Fibroblast of lung (primary cell): ENCODE measurements at regions not wholly inside any gene's neighbourhood (a gene's known extent, or its start where the extent isn't known, plus 50 kb on each side); places are given as distances from the start of the nearest gene placed in this dataset.
"Not testable (repeated sequence)": the region's sequence is repeated elsewhere in the genome, so short reads cannot be mapped to it uniquely, and the experiment has no call there.

Experiments used
- EZH2 ChIP-seq: IDR thresholded peaks from 2 replicates; pipeline ENCODE4 v1.5.1; 2012; ENCODE audit warnings: low read length, control low read depth, mild to moderate bottlenecking; ENCODE audit errors: missing control alignments
- TF ChIP-seq, protein P1 (sequence below), 2 donors: IDR thresholded peaks in 1 of 2; conservative IDR thresholded peaks in 1 of 2; 1 replicate in 1 of 2; 2 replicates in 1 of 2; pipeline ENCODE4 v1.5.1; 2011 to 2012; ENCODE audit warnings: low read length in 2 of 2, control low read depth in 1 of 2, inconsistent platforms in 1 of 2, low read depth in 1 of 2, mild to moderate bottlenecking in 1 of 2

DNA sequence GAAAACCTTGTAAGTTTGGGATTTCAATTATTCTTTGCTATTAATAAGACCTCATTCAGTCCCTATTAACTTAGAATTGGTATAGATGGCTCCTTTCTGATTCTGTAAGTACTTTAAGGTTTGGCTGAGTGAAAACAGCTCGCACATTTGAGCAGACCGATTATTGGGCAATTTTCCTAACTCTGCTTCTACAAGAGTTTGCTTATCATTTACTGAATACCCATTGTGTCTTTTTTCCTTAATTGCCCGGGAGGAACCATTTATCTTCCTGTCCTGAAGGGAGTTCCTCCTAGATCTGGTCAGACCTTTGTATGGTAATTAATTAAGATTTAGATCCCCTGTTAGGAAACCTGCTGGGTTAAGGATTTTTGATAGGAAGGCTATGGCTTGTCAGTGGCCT, 92.8 kb downstream of the EBLN2 start:
- TF ChIP-seq, protein P1, sequence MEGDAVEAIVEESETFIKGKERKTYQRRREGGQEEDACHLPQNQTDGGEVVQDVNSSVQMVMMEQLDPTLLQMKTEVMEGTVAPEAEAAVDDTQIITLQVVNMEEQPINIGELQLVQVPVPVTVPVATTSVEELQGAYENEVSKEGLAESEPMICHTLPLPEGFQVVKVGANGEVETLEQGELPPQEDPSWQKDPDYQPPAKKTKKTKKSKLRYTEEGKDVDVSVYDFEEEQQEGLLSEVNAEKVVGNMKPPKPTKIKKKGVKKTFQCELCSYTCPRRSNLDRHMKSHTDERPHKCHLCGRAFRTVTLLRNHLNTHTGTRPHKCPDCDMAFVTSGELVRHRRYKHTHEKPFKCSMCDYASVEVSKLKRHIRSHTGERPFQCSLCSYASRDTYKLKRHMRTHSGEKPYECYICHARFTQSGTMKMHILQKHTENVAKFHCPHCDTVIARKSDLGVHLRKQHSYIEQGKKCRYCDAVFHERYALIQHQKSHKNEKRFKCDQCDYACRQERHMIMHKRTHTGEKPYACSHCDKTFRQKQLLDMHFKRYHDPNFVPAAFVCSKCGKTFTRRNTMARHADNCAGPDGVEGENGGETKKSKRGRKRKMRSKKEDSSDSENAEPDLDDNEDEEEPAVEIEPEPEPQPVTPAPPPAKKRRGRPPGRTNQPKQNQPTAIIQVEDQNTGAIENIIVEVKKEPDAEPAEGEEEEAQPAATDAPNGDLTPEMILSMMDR (conservative IDR thresholded peaks at IDR 0.05 in 1 of 2, IDR thresholded peaks at IDR 0.05 in 1 of 2; ENCODE audit: low read depth in 1 of 2, low read length in 2 of 2) = not testable (repeated sequence)
- not testable (repeated sequence) for TF ChIP-seq EZH2
